AG10803 (cell line): ENCODE measurements at regions not wholly inside any gene's neighbourhood (a gene's known extent, or its start where the extent isn't known, plus 50 kb on each side); places are given as distances from the start of the nearest gene placed in this dataset.

ENCODE experiments used
- DNase-seq: peaks from one replicate; pipeline ENCODE4 v3.0.0; 2010; ENCODE audit warnings: low read depth
- H3K4me3 ChIP-seq: 2 replicates; pipeline ENCODE4 v1.5.1; 2011; ENCODE audit warnings: mild to moderate bottlenecking, low read length, control low read depth
- TF ChIP-seq, protein P1 (sequence below): conservative IDR thresholded peaks from 2 replicates; pipeline ENCODE4 v1.5.1; 2011; ENCODE audit warnings: mild to moderate bottlenecking, low read length, control low read depth, inconsistent platforms

DNA sequence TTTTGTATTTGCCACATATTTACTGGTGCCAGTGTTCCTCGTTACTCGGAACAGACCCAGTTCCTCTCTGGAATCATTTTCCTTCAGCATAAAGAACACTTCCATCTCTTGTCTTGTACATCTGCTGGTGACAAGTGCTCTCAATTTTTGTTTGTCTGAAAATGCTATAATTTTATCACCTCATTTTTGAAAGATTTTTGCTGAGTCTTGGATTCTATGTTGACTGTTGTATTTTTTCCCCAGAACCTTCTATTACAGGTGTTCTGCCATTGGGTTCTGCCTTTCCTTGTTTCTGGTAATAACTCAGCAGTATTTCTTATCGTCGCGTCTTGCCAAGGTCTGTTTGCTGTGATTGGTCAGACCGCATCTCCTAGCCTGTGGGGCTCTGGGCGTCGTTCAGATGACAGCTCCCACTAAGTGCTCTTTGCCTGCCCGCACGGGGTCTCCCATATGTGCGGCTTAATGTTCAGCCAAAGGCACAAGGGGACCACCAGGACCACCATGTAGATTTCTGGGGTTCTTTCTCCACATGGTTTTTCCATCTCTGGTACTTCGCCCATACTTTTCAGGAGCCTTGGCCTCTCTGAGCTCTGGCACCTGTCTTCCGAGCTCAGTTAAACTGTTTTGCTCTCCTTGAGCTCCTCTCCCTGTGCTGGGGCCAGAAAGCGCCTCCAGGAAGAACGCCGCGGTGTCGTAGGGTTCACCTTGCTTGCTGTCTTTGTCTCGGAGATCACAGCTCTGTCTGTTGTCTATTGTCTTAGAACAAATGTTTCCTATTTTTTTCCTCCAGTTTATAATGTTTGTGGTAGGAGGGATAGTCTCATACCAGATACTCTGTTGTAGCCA lies 80.0 kb downstream of the METRNL start:
- DNase-seq: no peak
- H3K4me3 ChIP-seq: no peak overlapping the region
- TF ChIP-seq, protein P1, sequence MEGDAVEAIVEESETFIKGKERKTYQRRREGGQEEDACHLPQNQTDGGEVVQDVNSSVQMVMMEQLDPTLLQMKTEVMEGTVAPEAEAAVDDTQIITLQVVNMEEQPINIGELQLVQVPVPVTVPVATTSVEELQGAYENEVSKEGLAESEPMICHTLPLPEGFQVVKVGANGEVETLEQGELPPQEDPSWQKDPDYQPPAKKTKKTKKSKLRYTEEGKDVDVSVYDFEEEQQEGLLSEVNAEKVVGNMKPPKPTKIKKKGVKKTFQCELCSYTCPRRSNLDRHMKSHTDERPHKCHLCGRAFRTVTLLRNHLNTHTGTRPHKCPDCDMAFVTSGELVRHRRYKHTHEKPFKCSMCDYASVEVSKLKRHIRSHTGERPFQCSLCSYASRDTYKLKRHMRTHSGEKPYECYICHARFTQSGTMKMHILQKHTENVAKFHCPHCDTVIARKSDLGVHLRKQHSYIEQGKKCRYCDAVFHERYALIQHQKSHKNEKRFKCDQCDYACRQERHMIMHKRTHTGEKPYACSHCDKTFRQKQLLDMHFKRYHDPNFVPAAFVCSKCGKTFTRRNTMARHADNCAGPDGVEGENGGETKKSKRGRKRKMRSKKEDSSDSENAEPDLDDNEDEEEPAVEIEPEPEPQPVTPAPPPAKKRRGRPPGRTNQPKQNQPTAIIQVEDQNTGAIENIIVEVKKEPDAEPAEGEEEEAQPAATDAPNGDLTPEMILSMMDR: no peak

DNA sequence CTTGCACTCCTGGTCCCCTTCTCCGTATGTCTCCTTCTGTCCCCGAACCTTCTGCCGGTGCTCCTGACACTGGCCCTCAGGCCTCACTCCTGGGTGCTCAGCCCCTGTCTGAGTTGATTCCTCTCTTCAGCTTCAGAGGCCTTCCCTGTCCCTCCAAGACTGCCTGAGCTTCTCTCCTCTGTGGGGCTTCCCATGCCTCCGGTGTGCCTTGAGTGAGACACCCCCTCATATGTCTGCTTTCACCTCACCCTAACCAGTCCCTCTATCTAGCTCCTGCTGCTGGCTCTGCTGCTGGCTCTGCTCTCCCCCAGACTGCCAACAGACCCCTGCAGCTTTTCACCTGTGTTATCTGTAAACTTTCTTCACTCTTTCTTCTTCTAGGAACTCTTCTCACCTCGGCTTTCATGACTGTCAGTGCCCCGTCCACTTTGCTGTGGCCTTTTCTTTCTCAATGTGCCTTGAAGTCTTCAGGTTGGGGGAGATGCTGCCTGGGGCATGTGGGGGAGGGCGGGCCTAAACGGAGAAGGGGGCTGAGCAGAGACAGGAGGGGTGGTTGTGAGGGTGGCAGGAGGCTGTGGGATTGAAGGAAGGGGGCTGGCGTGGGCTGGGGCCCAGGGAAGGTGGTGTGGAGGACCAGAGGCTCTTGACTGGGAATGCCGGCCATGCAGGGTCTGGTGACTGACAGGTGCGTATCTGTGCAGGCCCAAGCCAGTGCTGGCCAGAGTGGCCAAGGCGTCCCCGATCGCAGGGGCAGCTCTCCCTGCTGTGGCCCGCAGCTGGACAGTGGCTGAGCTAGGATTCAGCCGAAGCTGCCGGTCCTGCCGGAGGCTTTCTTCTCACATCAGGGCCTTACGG lies 81.3 kb downstream of the METRNL start:
- H3K4me3 ChIP-seq: no peak overlapping the region
- TF ChIP-seq, protein P1: no peak
- no peak for DNase-seq

DNA sequence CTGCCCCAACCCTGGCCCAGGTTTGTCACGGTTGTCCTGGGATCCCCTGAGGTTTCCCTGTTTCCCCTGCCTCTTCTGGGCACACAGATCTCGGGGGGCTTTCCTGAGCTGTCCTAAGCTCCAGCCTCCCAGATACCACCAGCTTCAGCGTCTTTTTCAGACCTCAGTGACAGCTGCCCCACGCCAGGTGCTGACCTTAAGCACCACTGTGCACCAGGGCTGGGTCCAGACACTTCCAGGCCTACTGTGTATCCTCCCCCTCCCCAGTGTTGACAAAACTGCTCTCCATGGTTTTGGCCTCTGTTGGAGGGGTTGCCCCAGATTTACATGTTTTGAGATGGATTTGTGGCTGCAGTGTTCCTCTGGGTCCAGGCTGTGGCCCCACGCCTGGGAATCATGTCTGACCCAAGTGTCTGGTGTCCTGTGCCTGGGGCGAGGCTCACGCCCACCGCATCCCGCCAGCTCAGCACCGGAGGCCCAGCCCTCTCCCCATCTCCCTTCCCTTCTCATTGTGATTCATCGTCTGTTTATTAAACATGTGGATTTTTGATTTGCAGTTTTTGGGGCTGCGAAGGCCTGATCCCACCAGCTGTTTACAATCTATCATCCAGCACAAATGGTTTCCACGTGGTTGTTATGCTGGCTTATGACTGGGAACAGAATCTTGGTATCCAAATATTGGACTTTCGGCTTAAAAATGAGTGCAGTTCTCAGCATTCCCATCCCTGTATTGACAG lies 82.1 kb downstream of the METRNL start:
- H3K4me3 ChIP-seq: no peak overlapping the region
- TF ChIP-seq, protein P1: no peak
- peak; percentile 91 for DNase-seq

DNA sequence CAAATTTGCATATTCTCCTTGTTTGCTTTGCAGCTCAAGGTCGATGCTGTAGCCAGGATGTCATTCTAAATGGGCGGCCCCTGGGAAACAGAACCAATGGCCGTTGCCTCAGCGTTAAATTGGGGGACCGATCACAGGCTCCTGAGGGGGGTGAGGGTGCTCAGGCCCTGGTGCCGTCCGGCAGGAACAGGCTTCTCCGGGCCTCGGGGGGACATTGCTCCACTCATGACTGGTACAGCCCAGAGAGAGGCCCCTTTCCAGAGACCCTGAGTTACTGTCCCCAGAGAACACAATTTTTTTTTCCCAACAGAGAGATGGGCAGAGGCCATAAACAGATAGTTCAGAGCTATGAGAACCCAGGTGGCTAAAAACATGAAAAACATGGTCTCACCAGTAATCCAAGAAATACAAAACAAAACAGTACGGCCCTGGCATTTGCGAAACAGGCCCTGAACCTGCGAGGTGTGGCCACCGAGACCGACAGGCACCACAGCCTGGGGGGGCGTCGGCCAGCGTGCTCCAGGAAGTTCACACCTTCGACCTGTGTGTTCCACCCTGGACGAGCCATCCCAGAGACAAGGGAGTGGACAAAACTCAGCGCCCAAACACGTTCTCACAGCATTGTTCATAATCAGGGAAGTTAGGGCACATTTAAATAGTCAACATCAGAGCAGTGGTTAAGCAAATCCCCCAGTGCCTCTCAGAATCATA lies 82.8 kb downstream of the METRNL start:
- DNase-seq: no peak
- H3K4me3 ChIP-seq: no peak overlapping the region
- TF ChIP-seq, protein P1: no peak

DNA sequence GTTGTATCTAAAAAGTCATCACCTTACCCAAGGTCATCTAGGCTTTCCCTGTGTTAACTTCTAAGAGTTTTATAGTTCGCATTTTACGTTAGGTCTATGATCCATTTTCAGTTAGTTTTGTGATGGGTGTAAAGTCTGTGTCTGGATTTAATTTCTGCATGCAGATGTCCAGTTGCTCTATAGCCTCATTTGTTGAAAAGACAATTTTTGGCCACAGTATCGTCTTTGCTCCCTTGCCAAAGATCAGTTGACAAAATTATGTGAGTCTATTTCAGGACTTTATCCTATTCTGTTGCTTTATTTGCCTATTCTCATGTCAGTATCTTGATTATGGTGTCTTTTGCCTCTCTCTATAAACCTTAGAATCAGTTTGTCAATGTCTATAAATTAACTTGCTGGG lies 85.1 kb downstream of the METRNL start:
- no peak for DNase-seq
- H3K4me3 ChIP-seq: no peak overlapping the region
- TF ChIP-seq, protein P1: no peak

DNA sequence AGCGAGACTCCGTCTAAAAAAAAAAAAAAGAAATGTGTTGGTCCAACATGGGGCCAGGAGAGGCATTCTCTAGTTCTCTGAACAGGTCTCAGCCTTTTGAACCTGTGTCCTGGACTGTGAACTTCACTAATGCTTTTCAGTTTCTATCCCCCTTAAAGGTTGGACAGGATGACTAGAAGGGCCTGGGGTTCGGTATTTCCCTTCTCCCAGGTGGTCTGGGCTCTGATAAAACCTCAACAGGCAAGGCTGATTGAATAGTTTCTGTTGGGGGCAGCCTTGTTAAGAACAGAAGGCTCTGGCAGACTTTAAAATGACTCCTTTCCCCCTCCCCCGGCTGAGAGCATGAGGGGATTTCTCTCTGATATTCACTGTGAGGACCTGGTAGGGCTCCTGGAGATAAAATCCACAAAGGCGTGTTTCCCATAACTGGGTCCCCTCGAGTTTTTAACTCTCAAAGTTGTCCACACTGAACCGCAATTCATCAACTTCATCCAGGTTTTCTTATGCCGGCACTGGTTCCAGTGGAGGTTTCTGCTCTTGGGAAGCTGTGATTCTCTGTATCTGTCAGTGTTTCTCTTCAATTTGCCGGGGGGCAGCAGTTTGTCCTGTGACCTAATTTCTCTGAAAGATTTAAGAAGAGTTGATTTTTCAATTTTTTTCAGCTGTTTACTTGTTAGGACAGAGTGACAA lies 91.3 kb downstream of the METRNL start:
- TF ChIP-seq, protein P1: no peak
- no peak for DNase-seq
- no peak overlapping the region for H3K4me3 ChIP-seq
